ENCODE measurements at regions not wholly inside any gene's neighbourhood (a gene's known extent, or its start where the extent isn't known, plus 50 kb on each side); places are given as distances from the start of the nearest gene placed in this dataset.
"Not testable (repeated sequence)": the region's sequence is repeated elsewhere in the genome, so short reads cannot be mapped to it uniquely, and the experiment has no call there.

DNA sequence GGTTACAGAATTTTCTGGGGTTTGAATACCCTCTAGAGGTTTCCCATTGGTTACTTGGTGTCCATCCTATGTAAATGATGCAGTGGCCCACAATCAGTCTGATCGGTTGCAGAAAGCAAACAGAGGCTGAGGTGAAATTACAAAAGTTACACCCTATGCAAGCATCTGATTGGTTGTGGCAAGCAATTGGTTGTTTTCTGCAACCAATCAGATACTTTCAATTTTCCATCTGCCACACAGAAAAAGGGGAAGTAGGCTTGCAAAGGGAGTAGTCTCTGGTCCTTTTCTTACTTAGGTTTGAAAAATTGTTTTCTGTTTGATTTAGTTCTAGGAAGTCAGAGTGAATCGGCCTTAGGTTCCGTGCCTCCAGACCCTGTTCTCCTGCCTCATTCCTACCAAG is 93.1 kb downstream of the WTIP start:
- DNase-seq: no peak

DNA sequence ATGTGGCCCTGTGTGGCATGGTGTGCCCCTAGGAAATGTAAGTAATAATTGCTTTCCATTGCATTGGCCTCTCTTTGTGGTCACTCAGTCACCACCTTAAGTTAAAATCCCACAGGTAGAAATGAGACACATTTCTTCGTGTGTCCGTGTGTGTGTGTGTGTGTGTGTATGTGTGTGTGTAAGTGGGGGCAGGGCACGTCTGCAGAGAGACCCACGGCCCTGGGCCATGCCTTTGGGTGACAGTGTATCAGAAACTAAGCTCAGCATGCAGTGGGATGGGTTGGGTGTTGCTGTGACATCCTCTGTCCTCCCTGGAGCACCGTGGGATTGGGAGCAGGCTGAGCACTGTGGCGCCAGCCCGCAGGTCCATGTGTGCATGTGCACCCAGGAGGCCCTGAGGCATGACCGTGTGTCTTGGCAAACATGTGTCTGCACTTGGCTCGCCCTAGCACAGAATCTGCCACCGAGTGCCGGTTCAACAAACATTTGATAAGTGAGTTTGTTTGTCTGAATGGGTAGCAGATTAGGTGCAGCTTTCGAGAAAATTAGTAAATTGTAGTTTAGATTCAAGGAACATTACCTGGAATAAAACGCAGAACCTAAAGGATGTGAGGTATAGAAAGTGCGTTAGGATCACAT is 91.8 kb downstream of the WTIP start:
- DNase-seq: no peak

DNA sequence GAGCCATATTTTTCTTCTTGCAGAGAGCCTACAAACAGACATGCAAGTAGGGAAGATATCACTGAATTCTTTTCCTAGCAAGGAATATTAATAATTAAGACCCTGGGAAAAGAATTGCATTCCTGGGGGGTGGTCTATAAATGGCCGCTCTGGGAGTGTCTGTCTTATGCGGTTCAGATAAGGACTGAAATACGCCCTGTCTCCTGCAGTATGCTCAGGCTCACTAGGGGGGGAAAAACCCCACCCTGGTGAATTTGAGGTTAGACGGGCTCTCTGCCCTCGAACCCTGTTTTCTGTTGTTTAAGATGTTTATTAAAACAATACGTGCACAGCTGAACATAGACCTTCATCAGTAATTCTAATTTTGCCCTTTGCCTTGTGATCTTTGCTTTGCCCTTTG is 88.6 kb downstream of the WTIP start:
- DNase-seq: not testable (repeated sequence)

DNA sequence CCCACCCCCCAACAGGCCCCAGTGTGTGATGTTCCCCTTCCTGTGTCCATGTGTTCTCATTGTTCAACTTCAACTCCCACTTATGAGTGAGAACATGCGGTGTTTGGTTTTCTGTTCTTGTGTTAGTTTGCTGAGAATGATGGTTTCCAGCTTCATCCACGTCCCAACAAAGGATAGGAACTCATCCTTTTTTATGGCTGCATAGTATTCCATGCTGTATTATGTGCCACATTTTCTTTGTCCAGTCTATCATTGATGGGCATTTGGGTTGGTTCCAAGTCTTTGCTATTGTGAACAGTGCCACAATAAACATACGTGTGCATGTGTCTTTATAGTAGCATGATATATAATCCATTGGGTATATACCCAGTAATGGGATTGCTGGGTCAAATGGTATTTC is 80.8 kb downstream of the WTIP start:
- not testable (repeated sequence) for DNase-seq

Data from eye (tissue), 1 donor.